GM18502 (cell line): ENCODE measurements at regions not wholly inside any gene's neighbourhood (a gene's known extent, or its start where the extent isn't known, plus 50 kb on each side); places are given as distances from the start of the nearest gene placed in this dataset.

Source experiments
- ATAC-seq: cut with Tn5 transposase; IDR thresholded peaks from one replicate; pipeline ENCODE4 v1.9.1; 2021; ENCODE audit warnings: mild to moderate bottlenecking; ENCODE audit not compliant: unreplicated experiment, poor library complexity

- no peak for ATAC-seq
Measured at GRCh38 chr3:140809316-140809715, 131.5 kb downstream of the TRIM42 start.

DNA sequence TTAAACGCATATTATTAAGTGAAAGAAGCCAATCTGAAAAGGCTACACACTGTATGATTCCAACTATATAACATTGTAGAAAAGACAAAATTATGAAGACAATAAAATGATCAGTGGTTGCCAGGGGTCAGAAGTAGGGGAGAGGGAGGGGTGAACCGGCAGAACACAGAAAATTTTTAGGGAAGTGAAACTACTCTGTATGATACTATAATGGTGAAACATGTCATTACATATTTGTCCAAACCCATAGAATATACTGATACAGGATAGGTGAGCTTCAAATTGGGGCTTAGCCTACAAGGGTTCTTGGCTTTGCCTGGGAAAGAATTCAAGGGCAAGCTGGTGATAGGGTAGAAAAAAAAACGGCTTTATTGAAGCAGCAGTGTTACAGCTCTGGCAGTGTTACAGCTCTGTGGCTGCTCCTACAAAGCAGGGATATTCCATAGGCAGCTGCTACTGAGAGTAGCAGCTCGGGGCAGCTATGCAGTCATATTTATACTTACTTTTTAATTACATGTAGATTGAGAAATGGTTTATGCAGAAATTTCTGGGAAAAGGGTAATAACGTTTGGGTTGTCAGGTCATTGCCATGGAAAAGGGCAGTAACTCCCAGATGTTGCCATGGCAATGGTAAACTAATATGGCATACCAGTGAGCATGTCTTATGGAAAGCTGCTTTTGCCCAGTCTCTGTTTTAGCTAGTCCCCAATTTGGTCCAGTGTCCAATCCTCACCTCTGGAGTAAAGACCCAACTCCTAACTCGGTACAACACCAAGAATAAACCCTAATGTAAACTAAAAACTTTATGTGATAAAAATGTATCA lies 125.1 kb upstream of the SLC25A36 start:
- ATAC-seq, result peak; percentile 98

GRCh38 chr3:140821493-140821892 lies 120.1 kb upstream of the SLC25A36 start:
- ATAC-seq, result no peak

DNA sequence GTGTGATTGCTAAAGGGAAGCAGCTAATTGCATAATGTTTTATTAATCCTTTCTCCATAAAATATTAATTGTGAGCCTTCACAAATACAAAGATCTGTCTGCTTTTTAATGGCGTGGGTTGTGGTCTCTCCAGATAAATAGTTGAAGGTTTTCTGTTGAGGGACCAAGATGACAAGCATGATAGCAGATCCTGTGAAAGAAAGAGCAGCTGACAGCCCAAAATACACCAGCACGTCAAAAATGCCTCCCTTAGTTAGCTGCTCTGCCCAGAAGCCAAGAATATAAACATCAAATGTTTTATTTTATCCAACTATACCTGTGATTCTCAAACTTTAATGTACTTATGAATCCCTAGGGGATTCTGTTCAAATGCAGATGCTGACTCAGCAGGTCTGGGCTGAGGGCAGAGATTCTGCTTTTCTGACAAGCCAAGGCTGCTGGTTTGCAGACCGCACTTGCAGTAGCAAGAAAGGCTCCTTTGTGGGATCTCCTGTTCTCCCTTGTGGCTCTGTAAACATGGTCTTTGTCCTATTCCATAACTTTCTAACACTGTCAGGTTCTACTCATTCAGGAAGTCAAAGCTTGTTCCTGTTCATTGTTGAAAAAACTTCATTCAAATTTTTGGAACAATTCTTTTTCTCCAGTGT lies 119.1 kb upstream of the SLC25A36 start:
- no peak for ATAC-seq

GRCh38 chr3:140823106-140823505 lies 118.5 kb upstream of the SLC25A36 start:
- ATAC-seq, result no peak

DNA sequence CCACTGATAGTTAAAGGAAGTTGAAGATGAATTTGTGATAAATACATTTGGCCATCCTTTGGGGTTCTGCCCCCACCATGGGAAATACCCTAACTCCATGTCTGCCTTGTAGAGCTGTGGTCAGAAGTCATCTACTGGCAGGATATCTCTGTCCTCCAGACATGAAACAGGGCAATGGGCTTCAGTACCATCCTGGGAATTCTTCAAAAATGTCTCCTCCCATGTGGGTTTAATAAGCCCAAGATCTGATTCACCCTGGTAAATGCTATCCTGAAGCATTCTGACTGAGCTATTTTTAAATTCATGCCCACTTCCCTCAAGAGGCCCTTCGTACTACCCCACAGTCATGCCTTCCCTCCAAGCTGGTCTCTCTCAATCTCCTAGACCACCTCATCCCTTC lies 113.7 kb upstream of the SLC25A36 start:
- no peak for ATAC-seq

- ATAC-seq, result no peak
Measured at GRCh38 chr3:140828585-140828984, 113.1 kb upstream of the SLC25A36 start.

GRCh38 chr3:140829796-140830195 lies 111.8 kb upstream of the SLC25A36 start:
- ATAC-seq, result no peak

GRCh38 chr3:140830391-140830790 lies 111.2 kb upstream of the SLC25A36 start:
- ATAC-seq, result no peak

DNA sequence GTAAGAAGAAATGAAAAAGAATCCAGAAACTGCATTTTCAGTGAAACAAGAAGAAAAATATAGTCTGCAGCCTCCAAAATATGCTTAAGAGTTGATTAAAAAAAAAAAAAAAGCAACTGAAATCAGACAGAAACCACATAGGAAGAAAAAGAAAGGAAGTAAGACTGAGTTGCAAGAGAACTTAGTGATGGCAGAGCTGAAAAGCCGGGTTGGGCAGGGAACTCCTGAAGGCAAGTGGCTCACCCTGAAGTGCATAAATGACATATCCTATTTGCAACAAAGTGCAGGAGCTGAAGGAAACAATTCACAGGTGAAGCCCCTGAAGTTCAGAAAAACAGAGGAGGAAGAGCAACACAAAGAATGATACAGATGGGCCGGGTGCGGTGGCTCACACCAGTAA lies 108.8 kb upstream of the SLC25A36 start:
- ATAC-seq, result no peak

DNA sequence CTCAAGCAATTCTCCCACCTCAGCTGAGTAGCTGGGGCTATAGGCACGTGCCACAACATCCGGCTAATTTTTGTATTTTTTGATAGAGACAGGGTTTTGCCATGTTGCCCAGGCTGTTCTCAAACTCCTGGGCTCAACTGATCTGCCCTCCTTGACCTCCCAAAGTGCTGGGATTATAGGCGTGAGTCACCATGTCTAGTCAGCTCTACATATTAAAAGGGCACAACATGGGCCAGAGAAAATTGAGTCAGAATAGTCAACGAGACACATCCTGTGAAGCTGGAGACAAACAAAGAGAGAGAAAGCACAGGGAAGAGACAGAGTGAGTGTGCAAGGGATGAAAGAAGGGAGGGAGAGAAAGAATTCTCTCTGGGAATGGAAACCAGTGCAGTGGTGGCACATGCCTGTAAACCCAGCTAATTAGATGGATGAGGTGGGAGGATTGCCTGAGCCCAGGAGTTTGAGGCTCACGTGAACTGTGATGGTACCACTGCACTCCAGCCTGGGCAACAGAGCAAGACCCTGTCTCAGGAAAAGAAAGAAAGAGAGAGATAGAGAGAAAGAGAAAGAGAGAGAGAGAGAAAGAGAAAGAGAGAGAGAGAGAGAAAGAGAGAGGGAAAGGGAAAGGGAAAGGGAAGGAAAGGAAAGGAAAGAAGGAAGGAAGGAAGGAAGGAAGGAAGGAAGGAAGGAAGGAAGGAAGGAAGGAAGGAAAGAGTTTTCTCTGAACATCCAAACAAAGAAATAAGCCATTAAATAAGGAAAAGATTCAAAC lies 107.2 kb upstream of the SLC25A36 start:
- ATAC-seq, result no peak

- ATAC-seq, result peak; percentile 95
Measured at GRCh38 chr3:140842984-140843649, 98.5 kb upstream of the SLC25A36 start.

GRCh38 chr3:140843656-140844055 lies 98.0 kb upstream of the SLC25A36 start:
- peak; percentile 6 for ATAC-seq

- no peak for ATAC-seq
Measured at GRCh38 chr3:140844072-140844471, 97.6 kb upstream of the SLC25A36 start.

- ATAC-seq, result peak; percentile 48
Measured at GRCh38 chr3:140845882-140846281, 95.8 kb upstream of the SLC25A36 start.

DNA sequence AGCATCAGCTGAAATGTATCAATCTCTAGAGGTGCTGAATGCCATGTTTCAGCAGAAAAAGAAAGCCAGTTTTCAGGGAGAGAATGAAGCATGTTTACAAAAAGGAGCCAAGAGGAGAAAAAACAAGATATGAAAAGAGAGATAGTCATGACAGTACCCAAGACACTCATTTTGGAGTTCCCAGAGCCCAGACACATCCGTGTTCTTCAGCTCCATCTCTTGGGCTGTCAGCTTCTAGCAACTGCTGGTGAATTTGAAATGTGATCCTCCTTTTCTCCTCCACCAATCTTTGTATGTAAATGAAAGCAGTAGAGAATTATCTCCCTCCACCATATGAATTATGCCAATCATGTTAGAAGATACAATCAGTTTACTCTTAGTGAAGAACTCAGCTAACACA lies 93.0 kb upstream of the SLC25A36 start:
- ATAC-seq, result no peak

DNA sequence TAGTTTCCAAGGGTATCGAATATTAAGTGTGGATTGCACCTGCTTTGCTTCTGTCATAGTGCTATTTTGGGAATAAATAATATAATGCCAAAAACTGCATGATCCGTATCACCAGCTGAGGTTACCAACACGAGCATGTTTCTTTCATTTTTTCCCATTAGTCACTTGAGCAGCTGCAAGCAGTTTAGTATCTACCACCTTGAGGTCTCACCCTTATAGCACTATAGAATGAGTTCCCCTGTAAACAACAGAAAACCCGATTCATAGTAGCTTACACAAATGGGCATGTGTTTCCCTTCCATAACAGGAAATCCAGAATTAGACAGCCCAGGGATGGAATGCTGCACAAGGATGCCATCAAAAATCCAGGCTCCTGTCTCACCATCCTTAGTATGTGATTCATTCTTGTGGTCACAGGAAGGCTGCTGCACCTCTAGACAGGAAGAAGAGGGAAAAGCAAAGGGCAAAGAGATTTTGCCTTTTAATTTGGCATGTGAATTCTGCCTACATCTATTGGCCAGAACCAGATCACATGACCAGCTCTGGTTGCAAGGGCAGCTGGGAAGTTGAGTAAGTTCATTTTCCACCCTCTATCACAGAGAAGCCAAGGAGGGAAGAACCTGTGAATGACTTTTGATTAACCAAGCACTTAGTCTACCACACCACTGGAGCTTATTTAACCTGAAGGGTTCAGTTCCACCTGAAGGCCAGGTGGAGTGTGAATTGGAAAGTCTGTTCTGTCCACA lies 91.3 kb upstream of the SLC25A36 start:
- no peak for ATAC-seq

DNA sequence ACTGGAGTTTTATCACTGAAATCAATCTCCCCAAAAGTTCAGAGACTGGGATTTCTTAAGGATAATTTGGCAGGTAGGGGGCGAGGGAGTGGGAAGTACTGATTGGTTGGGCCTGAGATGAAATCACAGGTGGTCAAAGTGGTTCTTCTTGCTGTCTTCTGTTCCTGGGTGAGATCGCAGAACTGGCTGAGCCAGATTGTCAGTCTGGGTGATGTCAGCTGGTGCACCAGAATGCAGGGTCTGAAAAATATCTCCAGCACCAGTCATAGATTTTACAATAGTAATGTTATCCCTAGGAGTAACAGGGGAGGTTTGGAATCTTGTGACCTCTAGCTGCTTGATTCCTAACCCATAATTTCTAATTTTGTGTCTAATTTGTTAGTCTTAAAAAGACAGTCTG lies 86.7 kb upstream of the SLC25A36 start:
- no peak for ATAC-seq

- ATAC-seq, result no peak
Measured at GRCh38 chr3:140856905-140857304, 84.7 kb upstream of the SLC25A36 start.

GRCh38 chr3:140857993-140858392 lies 83.6 kb upstream of the SLC25A36 start:
- ATAC-seq, result no peak
